Muscle of arm (tissue), 1 donor: ENCODE measurements at regions not wholly inside any gene's neighbourhood (a gene's known extent, or its start where the extent isn't known, plus 50 kb on each side); places are given as distances from the start of the nearest gene placed in this dataset.

Experiments
- DNase-seq: peaks from one replicate; pipeline ENCODE4 v3.0.0-alpha.2; 2013

DNA sequence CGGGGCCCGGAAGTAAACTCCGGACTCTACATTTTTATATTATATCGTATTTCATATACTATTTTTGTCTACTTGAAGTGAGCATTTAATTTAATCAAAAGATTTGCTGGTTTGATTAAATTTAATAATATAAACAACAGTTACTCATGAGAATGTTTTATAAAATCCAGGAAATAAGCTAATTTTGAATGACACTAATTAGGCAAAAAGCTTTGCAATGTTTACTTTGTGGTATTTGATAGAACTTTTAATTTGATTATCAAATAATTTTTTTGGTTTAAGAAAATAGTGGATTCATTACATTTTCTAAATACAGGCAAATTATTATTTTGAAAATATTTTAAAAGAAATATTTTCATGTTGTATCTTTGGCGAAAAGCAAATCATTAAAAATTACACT, 900.4 kb upstream of the CDH2 start:
- DNase-seq: no peak

DNA sequence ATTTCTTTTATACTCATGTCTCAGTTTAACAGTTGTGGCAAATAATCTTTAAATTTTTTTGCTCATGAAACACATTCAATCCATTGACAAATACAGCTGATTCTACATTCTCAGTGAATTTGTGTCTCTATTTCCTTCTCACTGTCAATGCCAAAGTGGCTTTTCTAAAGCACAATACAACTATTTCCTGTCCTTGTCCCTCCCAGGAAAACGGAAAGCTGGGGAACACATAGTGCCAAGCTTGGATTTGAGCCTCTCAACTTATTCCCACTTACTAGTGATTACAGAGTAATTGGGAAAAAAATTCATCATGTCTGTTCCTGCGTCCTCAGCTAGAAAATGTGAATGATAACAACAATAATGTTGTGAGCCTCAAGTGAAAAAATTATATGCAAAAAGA, 899.7 kb upstream of the CDH2 start:
- DNase-seq: no peak

DNA sequence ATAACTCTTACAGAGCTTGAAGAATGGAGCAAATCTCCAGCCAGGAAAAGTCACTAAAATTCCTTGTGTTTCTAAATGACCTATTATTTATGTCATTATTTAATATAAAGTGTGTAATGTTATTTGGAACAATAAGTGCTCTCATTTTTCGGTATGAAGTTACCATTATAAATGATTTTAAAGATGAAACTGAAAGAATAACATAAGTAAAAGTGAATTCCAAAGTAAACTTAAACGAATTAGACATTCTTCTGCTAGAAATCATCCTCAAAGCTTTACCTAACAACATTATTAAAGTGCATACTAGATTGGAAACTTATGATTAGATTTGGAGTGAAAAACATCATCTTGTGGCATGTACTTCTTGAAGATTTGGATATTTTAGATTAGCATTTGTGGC, 897.2 kb upstream of the CDH2 start:
- DNase-seq: no peak

GRCh38 chr18:29071869-29072268, 894.9 kb upstream of the CDH2 start:
- no peak for DNase-seq

DNA sequence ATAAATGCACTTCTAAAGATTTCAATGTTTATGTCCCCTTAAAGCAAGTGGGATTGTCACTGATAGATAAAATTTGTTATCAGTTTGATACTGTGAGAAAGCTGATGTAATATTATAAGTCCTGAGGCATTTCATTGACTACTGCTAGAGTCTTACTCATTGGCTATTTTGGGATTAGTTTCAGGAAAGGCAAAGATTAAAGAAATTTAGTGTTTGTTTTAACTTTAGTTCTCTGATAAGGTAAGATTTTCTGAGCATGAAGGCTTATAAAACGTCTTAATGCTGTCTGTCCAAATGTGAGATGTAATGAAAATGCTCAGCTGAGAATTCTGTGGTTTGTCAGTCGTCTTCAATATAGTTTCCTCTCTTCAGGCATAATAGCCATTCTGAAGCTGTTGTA, 886.4 kb upstream of the CDH2 start:
- no peak for DNase-seq

- DNase-seq: no peak
Observed at GRCh38 chr18:29062921-29063320, 886.0 kb upstream of the CDH2 start.

GRCh38 chr18:29060349-29060748, 883.4 kb upstream of the CDH2 start:
- no peak for DNase-seq

- DNase-seq: no peak
Observed at GRCh38 chr18:29057703-29058102, 880.8 kb upstream of the CDH2 start.

DNA sequence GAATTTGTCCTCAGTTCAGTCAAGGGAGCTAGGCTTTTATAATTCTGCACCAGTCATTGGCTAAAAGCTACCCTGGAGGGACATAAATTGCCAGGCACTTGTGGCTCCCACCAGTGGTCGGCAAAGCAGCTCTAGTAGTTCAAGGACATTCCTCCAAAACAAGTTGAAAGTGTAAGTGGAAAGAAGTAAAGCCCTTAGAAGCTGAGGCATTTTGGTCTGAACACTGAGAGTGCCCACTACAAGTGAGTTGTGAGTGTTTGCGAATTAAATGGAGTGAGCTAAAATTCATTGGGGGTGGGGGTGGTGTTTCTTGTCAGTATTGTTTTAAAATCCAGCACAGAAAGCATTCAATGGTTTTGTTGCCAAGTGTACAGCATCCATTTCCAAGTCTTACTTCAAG, 879.9 kb upstream of the CDH2 start:
- no peak for DNase-seq

GRCh38 chr18:29041976-29042375, 865.0 kb upstream of the CDH2 start:
- no peak for DNase-seq

GRCh38 chr18:29034113-29034856, 857.4 kb upstream of the CDH2 start:
- no peak for DNase-seq

DNA sequence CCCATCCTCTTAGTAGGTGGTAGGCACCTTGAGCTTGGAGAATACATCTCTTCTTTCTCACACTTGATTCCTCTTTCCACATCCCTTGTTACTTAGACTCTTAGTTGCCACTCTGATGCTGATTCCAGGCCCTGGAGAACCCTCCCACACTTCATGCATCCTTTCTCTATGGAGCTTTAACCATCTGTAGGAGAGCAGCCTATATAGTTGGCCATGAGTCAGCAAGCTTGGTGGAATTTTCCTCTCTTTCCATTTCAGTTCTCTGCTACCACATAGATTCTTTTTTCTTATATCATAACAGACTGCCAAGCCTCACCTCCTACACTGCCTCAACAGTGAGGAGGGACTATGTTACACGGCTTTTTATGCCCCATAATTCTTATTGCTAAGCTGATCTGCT, 851.6 kb upstream of the CDH2 start:
- DNase-seq: no peak

- DNase-seq: no peak
Observed at GRCh38 chr18:29018976-29019375, 842.0 kb upstream of the CDH2 start.

DNA sequence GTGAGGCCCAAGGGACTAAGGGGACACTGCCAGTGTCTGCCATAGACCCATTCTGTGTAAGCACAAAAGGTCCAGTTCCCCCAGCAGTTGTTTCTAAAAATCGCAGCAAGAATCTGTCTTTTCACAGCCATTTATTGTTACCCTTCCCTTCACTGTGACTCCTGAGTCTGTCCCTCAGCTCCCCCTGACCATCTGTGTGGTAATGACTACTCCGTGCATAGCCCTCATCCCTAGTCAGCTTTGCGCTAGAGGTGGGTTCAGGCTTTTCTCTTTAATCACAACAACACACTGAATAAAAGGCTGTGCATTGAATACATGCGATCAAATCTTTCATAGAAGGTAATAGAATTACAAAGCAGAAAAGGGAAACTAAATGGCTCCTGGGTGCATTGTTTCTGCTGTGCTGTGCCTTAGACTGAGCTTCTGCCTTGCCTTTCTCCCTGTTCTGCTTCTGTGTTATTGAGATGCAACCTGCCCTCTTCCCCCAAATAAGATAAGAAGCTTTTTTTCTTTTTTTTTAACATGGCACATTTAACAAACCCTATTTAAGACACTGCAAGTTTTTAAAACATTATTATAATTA, 836.0 kb upstream of the CDH2 start:
- DNase-seq: no peak

GRCh38 chr18:29012364-29012763, 835.4 kb upstream of the CDH2 start:
- DNase-seq: no peak

DNA sequence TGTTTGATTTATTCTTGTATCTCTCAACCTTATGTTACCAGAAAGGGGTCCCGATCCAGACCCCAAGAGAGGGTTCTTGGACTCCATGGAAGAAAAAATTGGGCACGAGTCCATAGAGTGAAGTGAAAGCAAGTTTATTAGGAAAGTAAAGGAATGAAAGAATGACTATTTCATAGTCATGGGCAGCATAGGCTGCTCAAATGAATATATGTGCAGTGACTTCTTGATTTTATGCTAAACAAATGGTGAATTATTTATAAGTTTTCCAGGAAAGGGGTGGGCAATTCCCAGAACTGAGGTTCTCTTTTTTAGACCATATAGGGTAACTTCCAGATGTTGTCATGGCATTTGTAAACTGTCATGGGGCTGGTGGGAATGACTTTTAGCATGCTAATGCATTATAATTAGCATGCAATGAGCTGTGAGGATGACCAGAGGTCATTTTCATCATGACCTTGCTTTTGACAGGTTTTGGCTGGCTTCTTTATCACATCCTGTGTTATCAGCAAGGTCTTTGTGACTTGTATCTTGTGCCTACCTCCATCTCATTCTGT, 832.4 kb upstream of the CDH2 start:
- no peak for DNase-seq

- DNase-seq: no peak
Observed at GRCh38 chr18:29008809-29009208, 831.9 kb upstream of the CDH2 start.

DNA sequence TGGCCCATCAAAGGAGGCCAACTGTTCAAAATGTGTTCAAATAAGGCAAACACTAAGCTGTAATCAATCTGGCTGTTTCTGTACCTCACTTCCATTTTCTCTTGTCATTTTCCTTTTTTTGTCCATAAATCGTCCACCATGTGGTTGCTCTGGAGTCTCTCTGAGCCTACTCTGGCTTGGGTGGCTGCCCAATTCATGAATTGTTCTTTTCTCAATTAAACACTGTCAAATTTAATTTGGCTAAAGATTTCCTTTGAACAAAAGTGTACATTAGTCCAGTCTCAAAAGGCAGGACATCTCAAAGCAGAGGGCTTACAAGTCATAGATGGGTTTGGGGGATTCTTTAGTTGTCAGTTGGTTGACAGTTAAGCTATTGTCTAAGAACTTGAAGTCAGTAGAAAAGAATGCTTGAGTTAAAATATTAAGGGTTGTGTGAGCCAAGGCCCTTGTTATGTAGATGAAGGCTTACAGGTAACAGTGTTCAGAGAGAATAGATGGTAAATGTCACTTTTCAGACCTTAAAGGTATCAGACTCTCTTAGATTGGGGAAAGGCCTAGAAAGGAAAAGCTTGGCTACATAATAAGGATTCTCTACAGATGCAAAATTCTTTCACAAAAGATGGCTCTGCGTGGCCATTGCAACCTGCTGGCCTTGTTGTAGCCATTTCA, 831.2 kb upstream of the CDH2 start:
- DNase-seq: no peak

DNA sequence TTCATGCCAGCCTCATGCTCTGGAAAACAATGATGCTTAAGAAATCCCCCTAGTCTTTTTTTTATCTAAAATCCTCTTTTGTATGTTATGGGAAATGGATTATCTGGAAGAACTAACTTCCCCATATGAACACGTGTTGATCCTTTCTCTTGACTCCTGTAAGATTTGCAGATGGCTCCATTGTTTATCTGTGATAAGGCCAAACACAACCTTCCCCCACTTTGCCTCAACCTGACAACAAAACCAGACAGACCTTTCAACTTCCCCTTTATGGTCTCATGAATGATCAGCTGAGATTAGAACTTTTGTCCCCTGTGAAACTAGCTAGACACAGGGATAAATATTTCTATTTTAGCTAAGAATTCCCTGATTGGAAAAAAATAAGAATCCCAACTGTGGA, 828.0 kb upstream of the CDH2 start:
- DNase-seq: no peak

DNA sequence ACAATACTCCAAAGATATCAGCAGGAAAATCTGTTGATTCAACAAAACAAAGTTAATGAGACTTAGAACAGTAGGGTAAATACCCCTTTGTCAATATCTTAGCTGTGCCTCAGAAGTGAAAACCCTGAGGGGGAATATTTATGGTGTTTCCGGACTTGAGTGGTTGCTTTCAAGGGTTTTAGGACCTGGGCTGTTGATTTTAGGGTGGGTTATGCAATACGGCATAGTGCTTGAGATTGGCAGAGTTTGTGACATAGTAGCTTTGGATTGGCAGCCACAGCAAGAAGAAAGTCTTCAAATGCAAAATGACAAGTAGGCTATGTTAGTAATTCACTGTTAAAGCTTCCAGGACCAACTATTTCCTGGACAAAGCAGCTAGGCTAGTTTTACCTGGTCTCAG, 826.3 kb upstream of the CDH2 start:
- DNase-seq: no peak

GRCh38 chr18:29002747-29003146, 825.8 kb upstream of the CDH2 start:
- peak; percentile 2 for DNase-seq

DNA sequence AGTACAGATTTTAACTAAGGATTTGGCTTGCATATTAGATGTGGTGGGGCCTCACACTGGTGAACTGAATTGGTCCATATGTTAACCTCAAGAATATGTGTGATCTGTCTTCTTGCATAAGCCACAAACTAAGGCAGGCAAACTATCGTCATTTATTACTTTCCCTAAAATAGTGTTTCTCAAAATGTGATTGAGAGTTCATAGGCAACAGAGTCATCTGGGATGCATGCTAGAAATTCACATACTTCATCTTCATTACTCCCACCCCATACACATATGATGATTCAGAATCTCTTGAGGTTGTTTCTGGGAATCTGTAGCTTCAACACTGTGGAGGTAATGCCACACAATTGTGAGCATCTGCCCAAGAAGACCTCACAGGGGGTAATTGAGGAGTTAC, 822.8 kb upstream of the CDH2 start:
- no peak for DNase-seq

DNA sequence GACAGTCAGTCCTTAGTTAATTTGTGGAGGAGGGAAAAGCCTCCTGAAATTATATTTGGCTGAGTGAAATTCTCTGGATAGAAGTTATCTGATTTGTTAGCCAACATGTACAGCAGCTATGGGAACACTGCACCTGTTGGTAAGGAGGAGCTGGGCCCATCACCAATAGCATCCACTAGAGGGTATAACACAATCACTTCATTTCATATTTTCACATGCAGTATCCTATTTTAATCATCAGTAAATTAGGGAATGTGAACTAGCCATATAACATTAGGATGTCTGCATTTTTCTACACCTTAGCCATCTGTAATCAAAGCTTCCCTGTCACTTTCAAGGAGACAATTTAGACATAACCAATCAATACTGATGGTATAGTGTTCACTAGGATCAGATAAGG, 818.4 kb upstream of the CDH2 start:
- DNase-seq: no peak
